Activated CD8-positive, alpha-beta memory T cell treated with anti-CD3 and anti-CD28 coated beads, Interleukin-2, amount 10 ng/mL, durations not matched to agents 7 days and 5 days (primary cell): ENCODE measurements at regions not wholly inside any gene's neighbourhood (a gene's known extent, or its start where the extent isn't known, plus 50 kb on each side); places are given as distances from the start of the nearest gene placed in this dataset.
"Not testable (repeated sequence)": the region's sequence is repeated elsewhere in the genome, so short reads cannot be mapped to it uniquely, and the experiment has no call there.

Source experiments
- ATAC-seq: fragments of 150-1000 bp; cut with Tn5 transposase; one replicate; pipeline ENCODE4 v1.10.0; 2021; ENCODE audit warnings: moderate library complexity
- CTCF ChIA-PET: fragments of 350-600 bp; sonication (Branson Sonifier 250); formaldehyde crosslinking; loops from one replicate; lab custom pipeline; 2021; ENCODE audit warnings: antibody characterized with exemption; lab: Charles Lee
- DNase-seq: peaks from one replicate; pipeline ENCODE4 v3.0.0-alpha.2; 2020
- H3K27ac Mint-ChIP-seq: one replicate; pipeline ENCODE4 v1.8.0; 2021; ENCODE audit warnings: mild to moderate bottlenecking, mixed read lengths
- H3K27me3 Mint-ChIP-seq: one replicate; pipeline ENCODE4 v1.8.0; 2021; ENCODE audit warnings: mixed read lengths
- H3K36me3 Mint-ChIP-seq: one replicate; pipeline ENCODE4 v1.8.0; 2021; ENCODE audit warnings: mild to moderate bottlenecking, mixed read lengths
- H3K4me1 Mint-ChIP-seq: one replicate; pipeline ENCODE4 v1.8.0; 2021; ENCODE audit warnings: mixed read lengths
- H3K4me3 Mint-ChIP-seq: one replicate; pipeline ENCODE4 v1.8.0; 2021; ENCODE audit warnings: mild to moderate bottlenecking, moderate library complexity, mixed read lengths
- H3K9me3 Mint-ChIP-seq: one replicate; pipeline ENCODE4 v1.8.0; 2022; ENCODE audit warnings: low read depth, mixed read lengths

DNA sequence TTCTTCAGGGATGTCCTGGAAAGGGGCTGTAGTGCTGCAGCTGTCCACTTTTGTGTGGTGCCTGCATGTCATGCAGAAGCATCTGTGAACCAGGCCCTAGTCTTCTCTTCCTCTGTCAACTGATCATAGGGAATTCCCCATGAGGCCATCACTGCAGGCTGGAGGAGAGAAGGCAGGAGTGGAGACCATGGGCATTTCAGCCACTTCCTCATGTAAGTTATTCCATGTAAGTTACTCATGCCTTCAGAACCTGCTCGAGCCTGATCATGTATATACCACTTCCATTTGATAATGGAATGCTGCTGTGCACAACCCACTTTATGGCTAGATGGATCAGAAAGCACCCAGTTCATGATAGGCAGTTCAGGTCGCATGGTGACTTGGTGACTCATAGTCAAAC is 714.0 kb downstream of the METTL4 start:
- H3K9me3 Mint-ChIP-seq, ATAC-seq, DNase-seq, H3K27ac Mint-ChIP-seq, H3K4me3 Mint-ChIP-seq, H3K4me1 Mint-ChIP-seq, H3K27me3 Mint-ChIP-seq, CTCF ChIA-PET, H3K36me3 Mint-ChIP-seq: not testable (repeated sequence)

DNA sequence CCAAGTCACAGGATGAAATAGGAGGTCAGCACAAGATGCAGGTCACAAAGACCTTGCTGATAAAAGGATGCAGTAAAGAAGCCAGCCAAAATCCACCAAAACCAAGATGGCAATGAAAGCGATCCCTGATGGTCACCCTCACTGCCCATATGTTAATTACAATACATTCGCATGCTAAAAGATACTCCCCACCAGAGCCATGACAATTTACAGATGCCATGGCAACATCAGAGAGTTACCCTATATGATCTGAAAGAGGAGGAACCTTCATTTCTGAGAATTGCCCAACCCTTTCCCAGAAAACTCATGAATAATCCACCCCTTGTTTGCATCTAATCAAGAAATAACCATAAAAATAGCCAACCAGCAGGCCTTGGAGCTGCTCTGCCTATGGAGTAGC is 709.8 kb downstream of the METTL4 start:
- DNase-seq, result no peak
- H3K4me1 Mint-ChIP-seq, result no peaks in the 10 kb centered on the region
- CTCF ChIA-PET, result no interaction called here

DNA sequence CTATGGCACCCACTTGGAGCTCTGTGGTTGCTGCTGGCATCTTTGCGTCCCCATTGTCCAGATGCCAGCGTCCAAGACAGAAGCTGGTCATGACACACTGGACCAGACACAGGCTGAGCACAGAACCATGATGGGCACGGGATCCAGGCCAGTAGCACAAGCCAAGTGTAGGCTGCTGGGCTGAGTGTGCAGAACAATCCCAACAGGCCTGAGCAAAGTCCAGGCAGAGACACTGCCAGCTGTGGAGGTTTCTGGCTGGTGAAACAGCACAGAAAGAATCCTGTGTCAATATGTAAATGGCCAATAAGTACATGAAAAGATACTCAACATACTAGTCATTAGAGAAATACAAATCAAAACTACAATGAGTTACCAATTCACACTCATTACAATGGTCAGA is 705.4 kb downstream of the METTL4 start:
- no peaks in the 10 kb centered on the region for H3K36me3 Mint-ChIP-seq
- CTCF ChIA-PET, result no interaction called here
- H3K4me3 Mint-ChIP-seq, result no peak overlapping the region
- DNase-seq (no peak), ATAC-seq (no peak)
- H3K27me3 Mint-ChIP-seq, result no peaks in the 10 kb centered on the region
- no peaks in the 10 kb centered on the region for H3K9me3 Mint-ChIP-seq
- no peaks in the 10 kb centered on the region for H3K4me1 Mint-ChIP-seq
- no peak overlapping the region for H3K27ac Mint-ChIP-seq

More for the DNA sequence above, 709.8 kb downstream of the METTL4 start:
- H3K4me3 Mint-ChIP-seq, result no peak overlapping the region
- ATAC-seq, result no peak
- H3K36me3 Mint-ChIP-seq, result no peaks in the 10 kb centered on the region
- no peaks in the 10 kb centered on the region for H3K27me3 Mint-ChIP-seq
- no peaks in the 10 kb centered on the region for H3K9me3 Mint-ChIP-seq
- no peak overlapping the region for H3K27ac Mint-ChIP-seq

DNA sequence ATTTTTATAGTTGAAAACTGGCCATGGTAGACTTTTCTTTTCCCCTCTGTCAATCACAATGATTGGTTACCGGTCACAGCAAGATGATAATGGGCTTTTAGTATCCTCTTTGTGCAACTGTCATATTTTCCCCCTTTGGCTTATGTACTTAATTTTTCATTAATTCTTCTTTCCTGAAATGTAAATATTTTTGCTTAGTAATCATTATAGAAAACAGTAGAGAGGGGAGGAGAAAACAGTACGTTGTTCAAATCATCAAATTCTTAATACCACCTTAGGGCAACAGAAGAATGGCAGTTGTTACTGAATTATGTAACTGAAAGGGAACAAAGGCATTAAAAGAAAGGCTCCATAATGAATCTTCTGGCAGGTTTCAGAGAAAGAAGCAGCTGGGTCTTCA is 699.0 kb downstream of the METTL4 start:
- DNase-seq, result no peak
- Mint-ChIP-seq H3K36me3 (no peaks in the 10 kb centered on the region), H3K4me1 (no peaks in the 10 kb centered on the region), H3K9me3 (no peaks in the 10 kb centered on the region), H3K4me3 (no peak overlapping the region), H3K27ac (no peak overlapping the region), H3K27me3 (no peaks in the 10 kb centered on the region)
- ATAC-seq, result no peak
- CTCF ChIA-PET, result no interaction called here

DNA sequence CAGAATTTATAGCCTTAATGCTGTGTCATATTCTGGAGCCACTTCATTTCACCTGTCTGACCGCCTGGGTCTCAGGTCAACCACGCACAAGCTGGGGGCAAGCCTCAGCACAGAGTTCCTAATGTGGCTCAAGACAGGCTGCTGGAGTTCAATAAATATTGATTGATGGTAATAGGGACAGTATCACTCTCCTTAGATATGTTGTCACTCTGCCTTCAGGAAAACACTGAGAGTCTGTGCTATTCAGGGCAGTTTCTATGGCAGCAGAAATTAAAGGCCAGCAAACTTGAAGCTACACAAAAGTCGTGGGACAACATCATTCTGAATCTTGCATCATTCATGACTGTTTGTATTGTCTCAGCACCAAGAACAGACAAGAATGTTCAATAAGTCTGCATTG is 696.1 kb downstream of the METTL4 start:
- H3K9me3 Mint-ChIP-seq, result no peaks in the 10 kb centered on the region
- ATAC-seq (no peak), DNase-seq (no peak)
- H3K4me1 Mint-ChIP-seq, result no peaks in the 10 kb centered on the region
- H3K27ac Mint-ChIP-seq, result no peak overlapping the region
- CTCF ChIA-PET, result no interaction called here
- H3K4me3 Mint-ChIP-seq, result no peak overlapping the region
- H3K36me3 Mint-ChIP-seq, result no peaks in the 10 kb centered on the region
- no peaks in the 10 kb centered on the region for H3K27me3 Mint-ChIP-seq

DNA sequence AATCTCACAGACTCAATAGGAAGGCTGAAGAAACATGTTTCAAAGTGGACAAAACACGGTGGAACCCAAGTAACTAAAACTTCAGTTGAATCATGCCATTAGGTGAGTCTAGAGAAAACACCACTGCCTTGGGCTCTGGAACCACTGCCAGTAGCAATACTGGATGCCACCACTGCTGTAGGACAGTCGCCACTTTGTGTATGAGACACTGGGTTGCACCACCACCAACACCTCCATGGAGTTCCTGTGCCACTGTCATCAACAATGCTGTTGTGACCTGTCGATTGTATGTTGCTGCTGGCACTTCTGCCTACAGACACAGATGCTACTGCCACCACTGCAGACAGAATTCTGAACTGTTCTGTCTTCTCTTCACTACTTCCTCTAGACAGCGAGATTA is 686.7 kb downstream of the METTL4 start:
- no peaks in the 10 kb centered on the region for H3K4me1 Mint-ChIP-seq
- ATAC-seq, result no peak
- no peaks in the 10 kb centered on the region for H3K27me3 Mint-ChIP-seq
- no peak overlapping the region for H3K4me3 Mint-ChIP-seq
- CTCF ChIA-PET, result no interaction called here
- no peaks in the 10 kb centered on the region for H3K36me3 Mint-ChIP-seq
- no peak overlapping the region for H3K27ac Mint-ChIP-seq
- H3K9me3 Mint-ChIP-seq, result peaks cover 2% of the 10 kb centered on the region
- no peak for DNase-seq

DNA sequence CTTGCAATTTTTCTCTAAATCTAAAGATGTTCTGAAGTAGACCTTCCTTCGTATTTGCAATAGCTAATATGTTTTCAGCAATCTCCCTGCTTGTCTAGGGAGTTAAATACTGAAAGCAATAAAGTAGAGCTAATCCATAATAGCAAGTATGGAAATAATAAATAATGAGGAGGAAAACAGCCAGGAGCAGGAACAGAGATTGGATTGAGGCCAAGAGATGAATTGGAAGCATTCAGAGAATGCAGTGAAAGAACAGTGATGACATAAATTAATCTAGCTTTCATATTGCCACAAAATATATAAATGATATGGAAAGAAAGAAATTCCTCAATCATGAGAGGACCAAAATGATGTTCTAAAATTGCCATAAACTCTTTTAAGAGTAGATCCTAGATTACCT is 679.7 kb downstream of the METTL4 start:
- no peaks in the 10 kb centered on the region for H3K36me3 Mint-ChIP-seq
- ATAC-seq, result no peak
- no peak overlapping the region for H3K4me3 Mint-ChIP-seq
- H3K4me1 Mint-ChIP-seq, result no peaks in the 10 kb centered on the region
- no peak overlapping the region for H3K27ac Mint-ChIP-seq
- CTCF ChIA-PET, result no interaction called here
- no peaks in the 10 kb centered on the region for H3K27me3 Mint-ChIP-seq
- H3K9me3 Mint-ChIP-seq, result no peaks in the 10 kb centered on the region
- DNase-seq, result no peak

DNA sequence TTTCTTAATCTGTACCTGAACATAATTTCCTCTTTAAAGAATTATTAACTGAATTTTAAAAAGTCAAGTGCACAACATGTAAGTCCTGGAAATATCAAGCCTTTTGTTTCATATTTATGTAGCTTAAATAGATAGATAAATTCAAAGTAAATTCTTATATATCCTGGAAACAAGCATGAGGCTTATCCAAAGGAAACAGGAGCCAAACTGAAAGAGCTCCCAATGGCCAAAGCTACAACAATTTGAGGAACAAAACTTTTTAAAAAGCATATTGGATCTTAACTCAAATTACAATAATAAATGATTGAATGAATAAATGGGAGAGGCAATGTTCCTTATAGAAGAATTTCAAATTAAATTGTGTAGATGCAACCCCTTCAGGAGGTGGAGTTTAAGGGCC is 679.1 kb downstream of the METTL4 start:
- Mint-ChIP-seq H3K27ac (no peak overlapping the region), H3K4me3 (no peak overlapping the region)

DNA sequence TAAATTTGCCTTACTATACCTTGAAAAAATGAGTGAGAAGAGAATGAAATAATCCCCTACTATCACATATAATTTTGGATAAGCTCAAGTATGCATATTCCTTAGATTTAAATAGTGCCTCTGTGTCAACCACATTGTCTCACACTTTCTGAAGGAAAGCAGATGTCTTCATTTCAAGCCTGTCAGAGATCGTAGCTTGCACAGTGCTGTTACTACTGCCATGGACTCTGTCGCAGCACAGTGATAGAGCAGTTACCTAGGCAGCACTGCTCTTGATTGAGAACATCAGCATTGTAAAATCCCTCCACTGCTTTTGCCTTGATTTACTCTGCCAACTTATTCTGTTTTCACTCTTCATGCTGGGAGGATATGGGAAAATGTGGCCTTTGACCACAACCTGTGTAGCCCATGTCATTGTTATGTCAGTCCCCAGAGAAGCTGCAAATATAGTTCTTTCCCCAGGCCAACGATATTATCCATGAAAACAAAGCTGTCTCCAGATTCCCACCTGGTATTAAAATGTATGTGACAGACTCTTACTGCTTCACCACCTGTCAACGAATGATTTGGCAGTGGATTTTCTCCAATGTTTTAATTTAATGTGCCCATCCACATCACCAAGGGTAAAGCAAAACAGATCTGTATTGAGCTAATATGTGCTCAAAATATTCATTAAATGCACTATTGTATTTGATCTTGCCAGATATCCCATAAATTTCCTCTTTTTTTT is 675.7 kb downstream of the METTL4 start:
- H3K27ac Mint-ChIP-seq, result no peak overlapping the region
- H3K9me3 Mint-ChIP-seq, result no peaks in the 10 kb centered on the region
- DNase-seq (no peak), ATAC-seq (no peak)
- no peaks in the 10 kb centered on the region for H3K4me1 Mint-ChIP-seq
- no peak overlapping the region for H3K4me3 Mint-ChIP-seq
- H3K27me3 Mint-ChIP-seq, result no peaks in the 10 kb centered on the region
- no peaks in the 10 kb centered on the region for H3K36me3 Mint-ChIP-seq
- CTCF ChIA-PET, result no interaction called here

More for the DNA sequence above, 679.1 kb downstream of the METTL4 start:
- no peak for DNase-seq
- no peaks in the 10 kb centered on the region for H3K4me1 Mint-ChIP-seq
- CTCF ChIA-PET, result no interaction called here
- no peak for ATAC-seq
- H3K36me3 Mint-ChIP-seq, result no peaks in the 10 kb centered on the region
- H3K27me3 Mint-ChIP-seq, result no peaks in the 10 kb centered on the region
- H3K9me3 Mint-ChIP-seq, result no peaks in the 10 kb centered on the region

DNA sequence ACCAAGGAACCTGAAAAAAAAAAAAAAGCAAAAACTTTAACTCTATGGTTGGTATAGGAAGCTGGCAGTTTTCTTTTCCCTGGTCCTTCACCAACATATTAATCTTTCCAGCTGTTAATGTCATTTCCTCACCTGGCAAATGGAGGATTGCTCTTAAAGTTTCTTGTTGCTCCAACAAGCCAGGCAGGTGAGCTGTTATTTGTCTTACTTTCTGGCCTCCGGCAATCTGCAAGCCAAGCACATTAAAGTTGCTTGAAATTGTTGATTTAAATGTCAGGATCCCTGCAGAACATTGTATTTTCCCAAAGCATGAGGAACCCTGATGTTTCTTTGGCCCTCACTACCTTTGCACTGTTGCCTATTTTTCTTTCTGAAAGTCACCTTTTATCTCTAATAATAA is 664.9 kb downstream of the METTL4 start:
- Mint-ChIP-seq H3K9me3 (peaks cover 8% of the 10 kb centered on the region), H3K36me3 (no peaks in the 10 kb centered on the region), H3K27me3 (no peaks in the 10 kb centered on the region), H3K4me3 (no peak overlapping the region), H3K4me1 (no peaks in the 10 kb centered on the region), H3K27ac (no peak overlapping the region)
- DNase-seq (no peak), ATAC-seq (no peak)
- CTCF ChIA-PET, result no interaction called here

DNA sequence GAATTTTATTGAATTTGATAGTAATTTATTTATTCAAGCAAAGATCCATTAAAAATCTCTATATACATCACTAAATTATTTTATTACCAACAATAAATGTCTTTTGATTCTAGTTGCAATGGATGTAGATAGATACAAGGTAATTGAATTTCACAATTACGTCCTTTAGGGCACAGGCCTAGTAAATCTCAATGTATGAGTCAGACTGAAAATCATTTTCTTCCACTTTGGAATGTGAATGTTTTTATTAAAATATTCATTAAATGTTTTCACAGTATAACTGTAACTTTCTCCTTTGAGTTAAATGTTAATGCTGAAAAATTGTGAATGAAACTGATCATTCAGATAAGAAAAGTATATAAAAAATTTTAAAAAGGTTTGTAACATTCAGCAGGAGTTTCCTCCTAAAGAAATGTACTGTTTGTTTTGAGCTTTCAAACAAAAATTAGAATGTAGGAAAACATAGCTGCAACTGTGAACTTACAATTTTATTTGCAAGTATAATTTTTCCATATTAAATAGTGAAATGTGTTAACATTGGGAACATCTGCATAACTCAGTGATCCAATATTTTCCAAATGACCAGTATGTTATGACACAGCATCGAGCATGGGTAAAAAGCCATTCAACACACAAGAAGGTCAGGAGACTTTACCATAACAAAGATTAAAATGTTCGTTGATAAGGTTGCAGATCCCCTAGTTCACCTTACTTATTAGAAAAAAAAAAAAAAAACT is 663.7 kb downstream of the METTL4 start:
- ATAC-seq (no peak), DNase-seq (no peak)
- H3K27ac Mint-ChIP-seq, result no peak overlapping the region
- no peaks in the 10 kb centered on the region for H3K36me3 Mint-ChIP-seq
- H3K27me3 Mint-ChIP-seq, result no peaks in the 10 kb centered on the region
- CTCF ChIA-PET, result no interaction called here
- H3K4me1 Mint-ChIP-seq, result no peaks in the 10 kb centered on the region
- H3K9me3 Mint-ChIP-seq, result peaks cover 8% of the 10 kb centered on the region
- no peak overlapping the region for H3K4me3 Mint-ChIP-seq

DNA sequence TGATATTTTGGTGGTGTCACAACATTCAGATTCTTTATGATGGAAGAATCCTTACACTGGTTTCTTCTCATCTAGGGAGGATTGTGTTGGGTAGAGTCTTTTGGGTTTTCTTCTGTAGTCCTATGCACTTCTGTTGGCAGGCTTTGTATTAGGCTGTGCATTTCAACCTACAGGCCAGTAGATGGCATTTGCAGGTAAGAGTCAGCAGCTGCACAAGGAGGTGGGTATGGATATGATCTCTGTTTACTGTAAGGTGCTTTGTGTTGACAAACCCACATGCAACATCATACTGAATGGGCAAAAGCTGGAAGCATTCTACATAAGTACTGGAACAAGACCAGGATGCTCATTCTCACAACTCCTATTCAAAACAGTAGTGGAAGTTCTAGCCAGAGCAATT is 656.8 kb downstream of the METTL4 start:
- Mint-ChIP-seq H3K36me3 (no peaks in the 10 kb centered on the region), H3K4me3 (no peak overlapping the region), H3K27ac (no peak overlapping the region), H3K4me1 (no peaks in the 10 kb centered on the region), H3K27me3 (no peaks in the 10 kb centered on the region), H3K9me3 (peaks cover 16% of the 10 kb centered on the region)
- no peak for DNase-seq
- CTCF ChIA-PET, result no interaction called here
- ATAC-seq, result no peak

DNA sequence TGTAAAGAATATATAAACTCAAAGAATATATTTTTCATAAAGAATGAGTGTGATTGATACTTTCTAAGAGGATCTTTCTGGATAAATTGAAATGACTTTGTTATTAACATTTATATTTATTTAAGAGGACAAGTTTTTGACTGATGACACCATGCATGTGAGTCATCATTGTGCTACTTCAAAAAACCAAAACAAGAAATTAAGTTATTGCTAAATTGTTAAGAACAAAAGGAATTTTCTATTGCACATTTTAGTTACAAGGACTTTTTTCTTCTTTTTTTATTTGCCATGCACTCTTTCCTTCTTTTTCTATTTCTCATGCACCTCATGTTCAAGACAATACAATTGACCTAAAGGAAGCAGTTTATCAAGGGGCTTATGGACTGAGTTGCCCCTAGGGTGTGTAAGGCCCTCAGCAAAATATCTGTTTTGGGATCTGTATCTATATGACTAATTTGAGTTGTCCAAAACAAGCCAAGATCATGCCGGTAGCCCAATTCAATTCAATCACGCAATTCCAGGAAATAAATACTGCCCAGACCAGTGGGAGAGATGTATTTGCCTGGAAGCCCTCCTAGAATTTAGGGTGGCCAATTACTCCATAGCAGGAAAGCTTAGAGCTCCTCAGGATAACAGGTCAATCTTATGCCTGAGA is 654.3 kb downstream of the METTL4 start:
- Mint-ChIP-seq H3K27me3 (no peaks in the 10 kb centered on the region), H3K4me3 (no peak overlapping the region)
- ATAC-seq, result no peak

DNA sequence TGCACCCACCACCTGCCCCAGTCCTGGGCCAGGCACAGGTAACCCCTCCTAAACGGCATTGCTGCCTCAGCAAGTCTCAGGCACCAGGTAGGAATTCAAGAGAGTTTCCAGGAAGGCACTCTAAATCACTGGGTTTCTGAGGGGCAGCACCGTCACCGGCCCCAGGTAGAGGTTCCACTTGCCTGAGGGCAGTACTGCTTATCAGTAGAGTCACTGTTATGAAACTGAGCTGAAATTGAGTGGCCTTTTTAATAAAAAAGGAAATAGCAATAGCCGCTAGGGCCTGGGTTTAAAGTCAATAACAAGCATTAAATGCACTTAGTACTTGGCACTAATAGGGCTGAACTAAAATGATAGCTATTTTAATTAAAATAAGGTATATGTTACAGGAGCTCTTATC is 653.7 kb downstream of the METTL4 start:
- CTCF ChIA-PET, result no interaction called here
- no peaks in the 10 kb centered on the region for H3K27me3 Mint-ChIP-seq
- DNase-seq (no peak), ATAC-seq (no peak)
- H3K36me3 Mint-ChIP-seq, result no peaks in the 10 kb centered on the region
- H3K27ac Mint-ChIP-seq, result no peak overlapping the region
- no peak overlapping the region for H3K4me3 Mint-ChIP-seq
- H3K9me3 Mint-ChIP-seq, result peaks cover 12% of the 10 kb centered on the region
- H3K4me1 Mint-ChIP-seq, result no peaks in the 10 kb centered on the region

More for the DNA sequence above, 654.3 kb downstream of the METTL4 start:
- Mint-ChIP-seq H3K36me3 (no peaks in the 10 kb centered on the region), H3K27ac (no peak overlapping the region), H3K4me1 (no peaks in the 10 kb centered on the region), H3K9me3 (peaks cover 12% of the 10 kb centered on the region)
- CTCF ChIA-PET, result no interaction called here
- no peak for DNase-seq
